ENCODE measurements at regions not wholly inside any gene's neighbourhood (a gene's known extent, or its start where the extent isn't known, plus 50 kb on each side); places are given as distances from the start of the nearest gene placed in this dataset.

DNA sequence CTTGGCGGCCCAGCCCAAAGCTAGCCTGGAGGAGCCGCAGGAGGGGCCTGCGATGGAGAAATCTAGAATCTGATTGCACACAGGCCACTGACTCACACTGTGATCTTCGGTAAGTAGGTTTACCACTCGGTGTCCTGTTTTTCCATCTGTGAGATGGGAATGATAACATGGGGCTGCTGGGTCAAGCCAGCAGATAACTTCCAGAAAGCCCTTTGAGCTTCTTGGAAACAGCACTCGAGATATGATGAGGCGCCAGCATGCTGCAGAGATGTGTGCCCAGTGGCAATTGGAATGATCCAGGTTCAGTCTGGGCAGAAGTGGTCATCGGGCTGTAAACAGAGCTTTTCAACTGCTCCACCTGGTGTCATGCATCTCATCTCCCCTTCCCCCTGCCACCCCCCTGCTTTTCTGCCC is 771.3 kb upstream of the TBX3 start:
- H3K4me3 ChIP-seq (ENCODE audit: low read depth, low read length): no peak overlapping the region
- DNase-seq (ENCODE audit: low read depth): no peak

DNA sequence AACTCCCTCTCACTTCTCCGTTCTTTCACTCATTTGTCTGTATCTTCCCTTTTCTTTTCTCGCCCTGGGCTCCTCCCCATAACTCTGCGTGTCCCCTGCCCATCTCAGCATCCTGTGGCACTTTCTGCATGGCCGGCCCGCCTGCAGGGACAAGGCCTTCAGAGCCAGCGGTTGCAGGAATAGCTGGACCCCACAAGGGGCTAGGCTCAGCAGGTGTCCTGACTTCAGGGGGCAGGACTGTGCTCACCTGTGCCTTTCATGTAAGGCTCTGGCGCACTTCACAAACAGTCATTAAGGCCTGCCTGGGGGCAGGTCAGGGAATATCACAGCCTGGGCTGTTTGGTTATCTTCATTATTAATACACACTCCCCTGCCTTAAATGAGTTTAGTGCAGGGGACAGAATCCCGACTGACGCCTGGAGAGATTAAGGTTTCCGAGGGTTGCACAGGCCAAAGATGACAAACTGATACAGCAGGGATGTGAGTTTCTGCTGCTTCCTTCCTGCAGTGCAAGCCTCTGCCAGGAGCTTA is 768.8 kb upstream of the TBX3 start:
- no peak for DNase-seq (ENCODE audit: low read depth)
- H3K4me3 ChIP-seq (ENCODE audit: low read depth, low read length): no peak overlapping the region

DNA sequence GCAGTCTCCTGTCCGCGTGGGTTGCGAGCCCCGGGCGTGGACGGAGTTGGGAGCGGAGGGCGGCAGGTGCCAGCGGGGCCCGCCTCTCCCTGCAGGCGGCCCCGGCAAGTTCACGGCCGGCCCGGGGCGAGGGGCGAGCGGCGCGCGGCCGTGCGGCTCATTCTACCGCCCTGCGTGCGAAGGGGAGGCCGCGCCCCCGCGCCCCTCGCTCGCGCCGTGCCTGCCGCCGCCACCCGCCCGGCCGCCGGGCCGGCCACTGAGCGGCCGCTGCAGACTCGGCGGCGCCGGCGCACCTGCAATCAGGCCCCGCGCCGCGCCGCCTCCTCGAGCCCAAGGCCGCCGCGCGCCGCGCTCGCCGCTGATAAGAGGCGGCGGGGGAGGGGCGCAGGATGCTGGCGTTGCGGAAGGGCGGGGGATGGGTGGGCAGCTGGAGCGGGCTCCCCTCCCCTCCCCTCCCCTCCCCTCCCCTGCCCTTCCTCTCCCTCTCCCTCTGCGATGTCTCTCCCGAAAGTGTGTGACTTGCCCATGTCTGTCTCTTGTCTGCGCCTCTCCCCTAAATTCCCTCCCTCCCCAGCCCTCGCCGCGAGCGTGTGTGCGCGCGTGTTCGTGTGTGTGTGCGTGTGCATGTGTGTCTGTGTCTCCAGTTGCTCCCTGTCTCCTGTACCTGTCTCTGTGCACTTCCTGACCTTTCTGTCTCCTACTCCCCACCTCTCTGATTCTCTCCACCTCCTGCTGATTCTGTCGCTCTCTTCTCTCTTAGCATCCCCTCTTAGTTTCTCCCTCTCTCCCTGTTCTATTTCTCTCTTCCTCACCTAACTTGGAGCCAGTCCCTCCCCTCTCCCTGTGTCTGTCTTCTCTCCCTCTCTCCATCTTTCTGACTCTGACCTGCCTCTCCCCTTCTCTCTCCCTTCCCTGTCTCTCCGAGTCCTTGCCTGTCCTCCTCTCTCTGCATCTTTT is 768.1 kb upstream of the TBX3 start:
- H3K4me3 ChIP-seq (ENCODE audit: low read depth, low read length): peak overlapping the region; percentile 31
- DNase-seq (ENCODE audit: low read depth): no peak

DNA sequence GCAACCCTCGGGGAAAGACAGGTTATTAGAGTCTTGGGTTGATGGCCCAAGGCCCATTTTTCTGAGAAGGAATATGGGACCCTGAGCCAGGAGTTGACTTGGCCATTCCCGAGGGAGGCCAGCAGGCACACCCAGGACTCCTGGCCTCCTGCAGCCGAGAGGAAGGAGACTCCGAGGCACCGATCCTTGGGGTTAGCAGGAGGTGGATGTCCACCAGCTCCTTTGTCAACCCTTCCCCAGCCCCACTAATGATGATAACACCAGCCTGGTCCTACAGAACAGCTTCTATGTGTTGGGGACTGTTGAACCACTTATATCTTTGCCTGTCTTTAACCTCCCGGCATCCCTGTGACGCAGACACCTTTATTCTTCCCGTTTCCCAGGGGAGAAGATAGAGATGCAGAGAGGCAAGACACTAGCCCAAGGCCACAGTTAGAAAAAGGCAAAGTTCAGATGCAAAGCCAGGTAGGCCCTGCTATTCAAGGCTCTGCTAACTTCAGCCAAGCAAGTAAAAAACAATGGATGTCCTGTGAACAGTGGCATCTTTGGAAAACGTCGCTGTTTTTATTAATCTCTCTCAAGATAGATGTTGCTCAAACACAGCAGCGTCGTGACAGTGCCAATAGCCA is 767.3 kb upstream of the TBX3 start:
- no peak for DNase-seq (ENCODE audit: low read depth)
- H3K4me3 ChIP-seq (ENCODE audit: low read depth, low read length): peak overlapping the region; percentile 30

DNA sequence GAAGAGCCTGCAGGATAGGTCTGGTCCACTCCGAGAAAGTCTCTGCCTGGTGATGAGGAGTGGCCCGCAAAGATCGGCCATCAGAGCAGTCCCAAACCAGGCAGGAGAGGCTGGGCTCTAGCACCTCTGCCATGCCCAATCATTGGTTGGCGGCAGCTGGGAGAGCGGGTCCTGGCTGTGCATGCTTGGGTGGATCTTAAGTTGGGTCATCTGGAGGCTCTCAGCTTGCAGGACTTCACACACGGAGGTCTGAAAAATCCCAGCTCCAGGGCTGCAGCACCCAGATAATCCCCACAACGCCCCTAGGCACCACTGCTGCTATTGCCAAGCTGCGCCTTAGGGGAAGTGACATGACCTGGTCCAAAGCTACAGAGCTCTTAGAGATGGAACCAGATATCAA is 766.7 kb upstream of the TBX3 start:
- no peak for DNase-seq (ENCODE audit: low read depth)
- no peak overlapping the region for H3K4me3 ChIP-seq (ENCODE audit: low read depth, low read length)

DNA sequence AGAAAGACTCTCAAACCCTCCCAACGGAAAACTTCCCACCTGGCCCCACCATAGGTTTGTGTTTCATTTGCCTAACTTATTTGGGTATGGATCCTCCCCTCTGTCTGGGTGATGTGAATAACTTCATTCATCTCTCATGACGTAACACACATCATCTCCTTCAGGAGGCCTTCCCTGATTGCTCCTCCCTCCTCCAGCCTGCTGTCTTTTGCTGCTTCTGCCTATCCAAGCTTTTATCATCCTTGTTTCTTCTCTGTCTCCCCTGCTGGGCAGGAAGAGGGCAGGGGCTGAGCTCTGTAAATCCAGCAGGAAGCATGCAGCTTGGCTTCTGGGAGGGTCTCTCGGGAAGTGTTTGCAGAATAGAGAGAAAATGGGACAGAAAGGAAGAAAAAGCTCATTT is 766.0 kb upstream of the TBX3 start:
- H3K4me3 ChIP-seq (ENCODE audit: low read depth, low read length): no peak overlapping the region

DNA sequence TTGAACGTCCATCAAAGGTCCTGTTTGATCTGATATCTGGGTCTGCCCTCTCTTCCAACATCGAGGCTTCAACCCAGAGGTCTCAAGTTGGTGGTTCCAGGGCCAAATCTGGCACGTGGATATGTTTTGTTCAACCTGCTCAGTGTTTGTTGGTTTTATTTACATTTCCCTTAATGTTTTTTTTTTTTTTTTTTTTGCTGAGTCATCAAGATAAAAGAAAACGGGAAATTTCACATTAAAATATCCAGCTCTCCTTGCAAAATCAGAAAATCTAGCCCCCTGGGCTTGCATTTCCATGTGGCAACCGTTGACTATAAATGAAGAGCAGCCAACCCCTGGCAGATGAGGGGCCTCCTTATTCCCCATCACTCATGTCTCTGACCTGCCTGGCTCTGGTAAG is 765.6 kb upstream of the TBX3 start:
- DNase-seq (ENCODE audit: low read depth): no peak
- no peak overlapping the region for H3K4me3 ChIP-seq (ENCODE audit: low read depth, low read length)

More for the DNA sequence above, 766.0 kb upstream of the TBX3 start:
- no peak for DNase-seq (ENCODE audit: low read depth)

DNA sequence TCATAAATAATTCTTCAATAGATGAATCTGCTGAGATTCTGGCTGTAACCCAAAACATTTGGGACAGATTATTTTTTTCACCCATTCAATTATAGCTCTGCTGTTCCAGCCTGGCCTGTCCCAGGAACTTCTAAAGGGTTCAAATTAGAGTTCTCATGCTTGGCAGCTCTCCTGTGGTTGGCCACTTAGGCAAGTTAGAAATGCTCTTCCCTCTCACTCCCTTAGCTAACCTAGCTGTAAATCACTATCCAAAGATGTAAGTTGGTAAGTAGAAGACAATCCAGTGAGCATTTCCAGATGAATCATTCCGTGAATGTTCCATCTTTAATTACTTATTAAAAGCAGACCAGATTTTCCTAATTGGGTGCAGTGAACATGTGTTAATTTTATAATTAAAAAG is 760.4 kb upstream of the TBX3 start:
- no peak for DNase-seq (ENCODE audit: low read depth)
- no peak overlapping the region for H3K4me3 ChIP-seq (ENCODE audit: low read depth, low read length)

DNA sequence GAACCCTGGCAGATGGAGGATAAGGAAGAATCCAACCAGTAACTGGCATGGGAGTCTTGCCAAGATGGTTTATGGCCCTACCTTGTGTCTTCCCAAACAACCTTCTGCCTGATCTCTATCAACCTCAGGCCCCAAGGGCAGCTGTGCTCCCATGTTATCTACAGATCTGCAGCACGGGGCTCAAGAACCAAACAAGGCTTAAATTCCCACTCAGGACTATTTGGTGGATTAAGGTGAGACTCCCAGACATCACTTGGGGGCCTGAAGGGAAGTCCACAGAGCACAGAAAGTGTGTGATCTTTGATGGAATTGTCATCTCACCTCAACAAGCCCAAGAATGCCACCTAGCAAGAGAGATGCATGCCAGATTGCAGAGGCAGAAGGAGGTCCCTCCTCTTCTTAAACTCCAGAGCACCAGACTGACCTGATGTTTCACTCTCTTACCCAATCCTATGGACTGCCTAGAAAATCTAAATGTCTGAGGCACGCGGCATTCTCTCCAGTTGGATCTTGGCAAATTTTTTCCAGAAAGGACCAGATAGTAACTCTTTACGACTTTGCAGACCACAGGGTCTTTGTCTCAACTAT is 759.5 kb upstream of the TBX3 start:
- DNase-seq (ENCODE audit: low read depth): no peak

DNA sequence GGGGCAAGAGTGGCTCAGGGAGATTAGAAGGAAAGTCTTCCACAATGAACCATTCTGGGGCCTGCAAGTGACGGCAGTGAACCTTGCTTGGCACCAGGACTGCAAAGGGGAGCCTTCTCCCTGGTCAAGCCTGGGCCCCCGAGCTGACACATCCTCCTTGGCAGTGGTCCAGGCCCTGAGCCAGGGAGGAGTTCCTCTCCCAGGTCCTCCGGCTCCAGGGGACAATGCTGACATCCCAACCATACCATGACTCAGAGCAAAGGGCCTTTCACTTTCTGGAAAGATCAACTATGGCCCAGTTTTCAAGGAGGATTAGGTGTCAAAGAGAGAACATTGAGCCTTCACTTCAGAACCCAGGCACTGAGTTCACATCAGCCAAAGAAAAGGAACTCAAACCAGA is 756.5 kb upstream of the TBX3 start:
- H3K4me3 ChIP-seq (ENCODE audit: low read depth, low read length): no peak overlapping the region
- peak; percentile 53 for DNase-seq (ENCODE audit: low read depth)

More for the DNA sequence above, 759.5 kb upstream of the TBX3 start:
- no peak overlapping the region for H3K4me3 ChIP-seq (ENCODE audit: low read depth, low read length)

DNA sequence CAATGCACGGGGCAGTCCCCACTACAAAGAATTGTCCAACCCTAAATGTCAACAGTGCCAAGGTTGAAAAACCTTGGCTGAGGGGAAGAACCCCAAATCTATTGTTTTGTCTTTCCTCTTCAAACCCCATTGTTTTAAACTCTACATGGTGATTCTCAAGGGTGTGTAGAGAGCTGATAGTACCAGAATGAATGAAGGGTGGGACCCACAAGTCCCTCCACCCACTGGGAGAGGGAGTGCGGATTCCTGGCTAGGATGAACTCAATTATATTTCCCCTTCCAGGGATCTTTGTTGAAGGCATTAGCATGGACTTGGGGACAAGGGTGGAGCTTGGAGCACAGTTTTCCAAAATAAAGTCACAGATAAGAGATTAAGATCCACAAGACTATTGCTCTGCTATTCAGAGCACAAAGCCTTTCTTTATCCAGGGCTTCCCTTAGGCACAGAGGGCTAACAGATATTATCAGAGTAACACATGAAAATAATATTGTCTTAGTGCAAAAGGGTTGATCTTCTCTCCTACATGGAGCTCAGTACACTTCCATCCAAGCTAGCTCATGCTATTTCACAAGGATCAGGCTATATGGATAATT is 755.1 kb upstream of the TBX3 start:
- no peak for DNase-seq (ENCODE audit: low read depth)
- no peak overlapping the region for H3K4me3 ChIP-seq (ENCODE audit: low read depth, low read length)

DNA sequence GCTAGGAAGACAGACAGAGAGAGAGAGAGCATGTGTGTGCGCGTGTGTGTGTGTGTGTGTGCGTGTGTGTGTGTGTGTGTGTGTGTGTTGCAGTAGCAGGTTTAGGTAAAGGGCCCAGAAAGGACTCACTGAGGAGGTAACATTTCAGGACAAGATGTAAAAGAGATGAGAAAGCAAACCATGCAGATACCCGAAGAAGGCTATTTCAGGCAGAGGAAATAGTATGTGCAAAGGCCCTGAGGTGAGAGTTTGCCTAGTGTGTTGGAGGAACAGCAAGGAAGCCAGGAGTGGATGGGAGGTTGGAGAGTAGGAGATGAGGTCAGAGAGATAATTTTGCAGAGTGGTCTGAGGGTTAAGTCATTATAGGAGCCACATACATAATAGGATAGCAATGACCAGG is 754.3 kb upstream of the TBX3 start:
- DNase-seq (ENCODE audit: low read depth): no peak
- no peak overlapping the region for H3K4me3 ChIP-seq (ENCODE audit: low read depth, low read length)

DNA sequence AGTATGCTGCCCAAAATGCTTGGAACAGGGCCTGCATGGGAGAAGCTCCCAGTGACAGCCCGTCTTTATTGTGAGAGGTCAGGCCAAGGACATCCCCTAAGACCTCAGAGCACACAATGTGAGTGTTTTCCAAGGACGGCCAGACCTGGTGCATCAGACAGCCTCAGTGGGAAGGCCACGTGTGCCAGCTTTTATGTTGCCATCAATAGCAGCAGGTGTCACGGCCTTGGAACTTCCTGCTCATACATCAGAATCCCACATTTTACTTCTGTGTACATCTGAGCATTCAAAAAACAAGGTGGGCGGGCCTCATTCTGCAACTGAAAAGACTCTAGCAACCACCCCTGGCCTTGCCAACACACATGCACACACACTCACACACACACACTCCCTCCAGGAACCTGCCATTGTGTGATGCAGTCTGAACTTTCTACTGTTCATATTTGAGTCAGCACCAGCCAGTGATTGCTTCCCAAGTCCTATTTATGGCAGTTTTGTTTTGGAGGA is 753.1 kb upstream of the TBX3 start:
- no peak overlapping the region for H3K4me3 ChIP-seq (ENCODE audit: low read depth, low read length)
- no peak for DNase-seq (ENCODE audit: low read depth)

DNA sequence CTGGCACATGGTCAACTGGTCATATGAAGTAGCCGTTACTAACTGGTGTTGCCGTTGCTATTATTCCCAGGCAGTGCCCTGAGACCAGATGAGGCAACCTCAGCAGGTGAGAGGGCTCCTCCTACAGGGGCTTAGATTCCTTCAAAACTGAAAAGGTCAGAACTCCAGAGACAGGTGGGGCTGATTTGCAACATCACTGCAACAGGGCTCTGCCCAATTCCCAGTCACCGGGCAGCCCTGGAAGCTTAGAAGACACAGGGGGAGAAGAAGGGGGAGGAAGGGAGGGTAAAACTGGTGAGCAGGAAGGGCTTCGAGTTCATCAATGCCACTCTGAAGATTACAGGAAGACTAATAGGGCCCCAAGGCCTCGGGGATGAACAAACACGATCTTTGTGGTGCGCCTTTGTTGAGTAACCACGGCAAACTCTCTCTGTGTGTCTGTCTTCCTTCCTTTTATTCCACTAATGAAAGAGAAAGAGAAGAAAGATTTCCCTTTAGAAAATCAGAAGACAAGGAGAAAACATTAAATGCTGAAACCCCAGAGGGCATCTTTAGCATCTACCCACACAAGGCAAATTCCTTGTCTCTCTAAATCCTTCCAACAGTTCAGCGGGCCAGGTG is 749.1 kb upstream of the TBX3 start:
- no peak for DNase-seq (ENCODE audit: low read depth)
- no peak overlapping the region for H3K4me3 ChIP-seq (ENCODE audit: low read depth, low read length)

DNA sequence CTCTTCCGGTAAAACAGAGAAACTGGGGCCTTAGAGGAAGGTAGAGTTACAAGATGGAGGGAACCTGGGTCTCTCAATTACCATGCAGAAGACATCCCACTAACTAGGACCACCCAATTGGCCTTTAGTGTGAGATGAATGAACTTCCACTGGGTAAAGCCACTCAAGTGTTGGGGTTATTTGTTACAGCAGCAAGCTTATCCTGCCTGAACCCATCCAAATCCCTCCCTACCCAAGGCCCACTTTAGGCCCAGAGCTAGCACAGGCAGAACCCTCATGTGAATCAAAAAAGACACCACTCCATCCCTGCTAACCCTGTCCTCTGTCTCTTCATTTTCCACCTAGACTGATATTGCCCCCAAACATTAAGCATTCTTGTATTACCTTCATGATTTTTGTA is 746.7 kb upstream of the TBX3 start:
- no peak for DNase-seq (ENCODE audit: low read depth)
- no peak overlapping the region for H3K4me3 ChIP-seq (ENCODE audit: low read depth, low read length)

DNA sequence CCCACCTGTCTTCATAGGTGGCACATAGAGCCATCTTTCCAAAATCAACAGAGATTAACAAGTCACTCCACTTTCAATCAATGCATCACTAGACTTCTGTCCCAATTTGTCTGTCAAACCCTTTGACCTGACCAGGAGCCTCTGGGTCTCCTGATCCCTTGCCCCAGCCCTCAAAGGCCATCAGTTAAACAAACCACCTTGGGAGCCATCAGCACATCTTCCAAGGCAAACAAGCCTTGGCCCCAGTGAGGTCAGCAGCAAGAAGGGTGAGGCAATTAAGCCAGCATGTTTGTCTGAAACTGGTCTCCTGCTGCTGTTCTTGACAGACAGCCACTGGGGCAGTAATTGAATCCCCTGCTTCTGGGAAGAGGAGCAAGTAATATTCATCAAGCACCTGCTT is 742.8 kb upstream of the TBX3 start:
- H3K4me3 ChIP-seq (ENCODE audit: low read depth, low read length): no peak overlapping the region
- no peak for DNase-seq (ENCODE audit: low read depth)

DNA sequence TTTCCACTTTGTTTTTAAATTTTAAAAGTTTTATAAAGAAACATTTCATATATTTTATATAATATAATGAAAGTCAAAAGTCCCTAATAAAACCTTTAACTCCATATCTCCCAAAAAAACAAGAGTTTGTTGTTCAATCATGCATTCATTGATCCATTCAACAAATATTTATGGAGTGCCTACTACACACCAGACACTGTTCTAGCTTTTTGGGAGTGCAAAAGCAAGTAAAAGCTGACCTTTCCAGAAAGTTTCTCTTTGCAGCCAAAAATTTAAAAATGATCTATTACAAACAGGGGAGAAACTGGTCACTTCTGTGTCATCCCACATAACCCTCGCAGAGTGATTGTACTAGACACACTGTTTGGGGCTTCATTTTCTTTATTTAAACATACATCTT is 740.0 kb upstream of the TBX3 start:
- H3K4me3 ChIP-seq (ENCODE audit: low read depth, low read length): no peak overlapping the region
- no peak for DNase-seq (ENCODE audit: low read depth)

DNA sequence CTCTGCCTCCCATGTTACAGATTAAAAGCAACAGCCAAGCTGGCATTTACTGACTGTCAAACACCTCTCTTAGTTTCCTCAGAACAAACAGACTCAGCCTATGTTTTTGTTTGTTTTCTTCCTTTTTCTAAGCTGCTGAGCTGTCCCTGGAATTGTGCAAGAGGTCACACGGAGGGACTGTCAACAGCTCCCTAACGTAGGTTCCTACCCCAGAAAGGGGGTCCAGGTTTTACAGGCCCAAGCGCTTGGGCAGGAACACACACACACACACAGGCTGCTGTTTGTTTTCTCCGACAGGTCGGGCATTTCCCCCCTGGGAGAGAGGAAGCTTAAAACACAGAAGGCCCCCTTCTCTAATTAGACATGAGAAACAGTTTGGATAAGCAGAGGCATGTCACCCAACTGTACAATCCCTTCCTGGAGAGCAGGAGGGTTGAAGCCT is 739.6 kb upstream of the TBX3 start:
- DNase-seq (ENCODE audit: low read depth): no peak
- no peak overlapping the region for H3K4me3 ChIP-seq (ENCODE audit: low read depth, low read length)

DNA sequence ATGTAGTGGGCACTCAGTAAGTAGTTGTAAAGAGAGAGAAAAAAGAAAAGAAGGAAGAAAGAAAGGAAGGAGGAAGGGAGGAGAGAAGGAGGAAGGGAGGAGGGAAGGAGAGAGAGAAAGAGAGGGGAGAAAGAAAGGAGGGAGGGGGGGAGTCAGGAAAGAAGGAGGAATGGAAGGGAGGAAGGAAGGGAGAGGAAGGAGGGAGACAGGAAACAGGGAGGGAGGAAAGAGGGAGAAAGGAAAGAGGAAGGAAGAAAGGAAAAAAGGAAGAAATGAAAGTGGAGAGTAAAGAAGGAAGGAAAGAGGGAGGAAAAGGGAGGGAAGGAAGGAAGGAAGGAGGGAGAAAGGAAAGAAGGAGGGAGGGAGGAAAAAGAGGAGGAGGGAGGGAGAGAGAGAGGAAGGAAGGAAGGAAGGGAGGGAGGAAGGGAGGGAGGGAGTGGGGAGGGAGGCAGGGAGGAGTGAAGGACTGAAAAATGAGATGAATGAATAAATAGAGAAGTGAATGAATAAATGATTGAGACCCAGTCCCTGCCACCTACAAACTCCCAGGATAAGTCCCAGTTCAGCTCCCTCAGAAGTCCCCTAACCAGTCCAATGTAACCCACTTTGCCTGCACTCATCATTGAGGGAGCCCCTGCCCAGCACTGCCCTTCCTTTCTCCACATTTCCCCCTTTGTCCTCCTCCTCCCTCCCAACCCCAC is 739.0 kb upstream of the TBX3 start:
- no peak for DNase-seq (ENCODE audit: low read depth)
- H3K4me3 ChIP-seq (ENCODE audit: low read depth, low read length): no peak overlapping the region

Measured in skeletal muscle cell (primary cell).